Activated B cell treated with CpG ODN at 0.5 μM for 24 hours (primary cell): ENCODE measurements at regions not wholly inside any gene's neighbourhood (a gene's known extent, or its start where the extent isn't known, plus 50 kb on each side); places are given as distances from the start of the nearest gene placed in this dataset.
"Not testable (repeated sequence)": the region's sequence is repeated elsewhere in the genome, so short reads cannot be mapped to it uniquely, and the experiment has no call there.

Experiments used
- ATAC-seq: fragments of 200-7000 bp; cut with Tn5 transposase; one replicate; pipeline ENCODE4 v1.10.0; 2021; ENCODE audit warnings: low read depth, mild to moderate bottlenecking, moderate library complexity
- CTCF ChIA-PET: fragments of 350-600 bp; sonication (Branson Sonifier 250); formaldehyde crosslinking; loops from one replicate; lab custom pipeline; 2021; ENCODE audit warnings: antibody characterized with exemption; lab: Charles Lee
- POLR2A ChIA-PET: fragments of 350-600 bp; sonication (Branson Sonifier 250); formaldehyde crosslinking; loops from one replicate; lab custom pipeline; 2021; ENCODE audit warnings: antibody characterized with exemption; lab: Charles Lee
- DNase-seq: peaks from one replicate; pipeline ENCODE4 v3.0.0; 2022
- H3K27ac Mint-ChIP-seq: one replicate; pipeline ENCODE4 v1.8.0; 2020; ENCODE audit warnings: mixed read lengths
- H3K27me3 Mint-ChIP-seq: one replicate; pipeline ENCODE4 v1.8.0; 2021; ENCODE audit warnings: mixed read lengths
- H3K36me3 Mint-ChIP-seq: one replicate; pipeline ENCODE4 v1.8.0; 2021; ENCODE audit warnings: low read depth, mixed read lengths
- H3K4me1 Mint-ChIP-seq: one replicate; pipeline ENCODE4 v1.8.0; 2021; ENCODE audit warnings: mixed read lengths
- H3K4me3 Mint-ChIP-seq: one replicate; pipeline ENCODE4 v1.8.0; 2020; ENCODE audit warnings: mild to moderate bottlenecking, mixed read lengths
- H3K9me3 Mint-ChIP-seq: one replicate; pipeline ENCODE4 v1.8.0; 2020; ENCODE audit warnings: mixed read lengths
- intact Hi-C: fragments of 100-400 bp; cut with micrococcal nuclease; formaldehyde crosslinking; loops from one replicate; pipeline ENCODE4 v1.15.1; 2024
- TF ChIP-seq, protein P1 (sequence below): fragments of 200-600 bp; IDR thresholded peaks from one replicate; pipeline ENCODE4 v1.8.0; 2022; ENCODE audit warnings: antibody characterized with exemption, mild to moderate bottlenecking

- Mint-ChIP-seq H3K27me3 (peaks cover 2% of the 10 kb centered on the region), H3K9me3 (peaks cover 2% of the 10 kb centered on the region), H3K36me3 (no peaks in the 10 kb centered on the region), H3K27ac (no peak overlapping the region), H3K4me3 (no peak overlapping the region), H3K4me1 (no peaks in the 10 kb centered on the region)
- intact Hi-C loops: no loop called here
- DNase-seq (no peak), ATAC-seq (no peak)
- ChIA-PET POLR2A (no interaction called here), CTCF (no interaction called here)
- TF ChIP-seq, protein P1, sequence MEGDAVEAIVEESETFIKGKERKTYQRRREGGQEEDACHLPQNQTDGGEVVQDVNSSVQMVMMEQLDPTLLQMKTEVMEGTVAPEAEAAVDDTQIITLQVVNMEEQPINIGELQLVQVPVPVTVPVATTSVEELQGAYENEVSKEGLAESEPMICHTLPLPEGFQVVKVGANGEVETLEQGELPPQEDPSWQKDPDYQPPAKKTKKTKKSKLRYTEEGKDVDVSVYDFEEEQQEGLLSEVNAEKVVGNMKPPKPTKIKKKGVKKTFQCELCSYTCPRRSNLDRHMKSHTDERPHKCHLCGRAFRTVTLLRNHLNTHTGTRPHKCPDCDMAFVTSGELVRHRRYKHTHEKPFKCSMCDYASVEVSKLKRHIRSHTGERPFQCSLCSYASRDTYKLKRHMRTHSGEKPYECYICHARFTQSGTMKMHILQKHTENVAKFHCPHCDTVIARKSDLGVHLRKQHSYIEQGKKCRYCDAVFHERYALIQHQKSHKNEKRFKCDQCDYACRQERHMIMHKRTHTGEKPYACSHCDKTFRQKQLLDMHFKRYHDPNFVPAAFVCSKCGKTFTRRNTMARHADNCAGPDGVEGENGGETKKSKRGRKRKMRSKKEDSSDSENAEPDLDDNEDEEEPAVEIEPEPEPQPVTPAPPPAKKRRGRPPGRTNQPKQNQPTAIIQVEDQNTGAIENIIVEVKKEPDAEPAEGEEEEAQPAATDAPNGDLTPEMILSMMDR: no peak
These were observed 86.3 kb downstream of the BAMBI start for GRCh38 chr10:28763471-28764170.

- TF ChIP-seq, protein P1: no peak
- H3K4me1 Mint-ChIP-seq: no peaks in the 10 kb centered on the region
- POLR2A ChIA-PET: no interaction called here
- peaks cover 2% of the 10 kb centered on the region for H3K27me3 Mint-ChIP-seq
- intact Hi-C loops: no loop called here
- H3K4me3 Mint-ChIP-seq: no peak overlapping the region
- CTCF ChIA-PET: no interaction called here
- no peak overlapping the region for H3K27ac Mint-ChIP-seq
- peaks cover 2% of the 10 kb centered on the region for H3K9me3 Mint-ChIP-seq
- H3K36me3 Mint-ChIP-seq: no peaks in the 10 kb centered on the region
- no peak for DNase-seq
- ATAC-seq: no peak
These were observed 88.3 kb downstream of the BAMBI start for GRCh38 chr10:28765641-28766040.

DNA sequence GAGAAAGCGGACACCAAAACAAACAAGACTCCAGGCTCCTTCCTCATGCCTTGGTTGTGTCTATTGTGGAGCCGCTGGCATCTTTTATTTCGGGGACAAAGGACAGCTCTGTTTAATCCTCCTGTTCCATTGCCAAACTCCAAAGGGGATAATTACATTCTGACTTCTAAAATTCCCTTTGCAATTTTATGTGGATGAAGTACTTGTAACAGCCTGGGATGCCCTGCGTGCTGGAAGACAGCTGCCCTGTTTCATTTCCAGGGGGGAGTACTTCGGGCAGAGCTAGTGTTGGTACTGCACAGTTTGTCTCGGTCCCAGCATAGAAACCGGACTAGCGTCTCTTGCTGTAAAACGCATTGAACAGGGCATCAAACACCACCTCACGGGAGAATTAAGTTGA lies 90.9 kb downstream of the BAMBI start:
- peaks cover 2% of the 10 kb centered on the region for H3K27me3 Mint-ChIP-seq
- H3K9me3 Mint-ChIP-seq: peaks cover 2% of the 10 kb centered on the region
- intact Hi-C loops: no loop called here
- CTCF ChIA-PET: no interaction called here
- H3K4me3 Mint-ChIP-seq: no peak overlapping the region
- TF ChIP-seq, protein P1: no peak
- no peak for DNase-seq
- POLR2A ChIA-PET: no interaction called here
- no peaks in the 10 kb centered on the region for H3K36me3 Mint-ChIP-seq
- no peaks in the 10 kb centered on the region for H3K4me1 Mint-ChIP-seq
- H3K27ac Mint-ChIP-seq: no peak overlapping the region
- ATAC-seq: no peak

- CTCF ChIA-PET: no interaction called here
- Mint-ChIP-seq H3K9me3 (peaks cover 2% of the 10 kb centered on the region), H3K27me3 (peaks cover 2% of the 10 kb centered on the region), H3K4me3 (no peak overlapping the region), H3K36me3 (no peaks in the 10 kb centered on the region), H3K4me1 (no peaks in the 10 kb centered on the region), H3K27ac (no peak overlapping the region)
- DNase-seq: no peak
- TF ChIP-seq, protein P1: no peak
- intact Hi-C loops: no loop called here
- ATAC-seq: no peak
- POLR2A ChIA-PET: no interaction called here
These were observed 91.8 kb downstream of the BAMBI start for GRCh38 chr10:28769091-28769604.

DNA sequence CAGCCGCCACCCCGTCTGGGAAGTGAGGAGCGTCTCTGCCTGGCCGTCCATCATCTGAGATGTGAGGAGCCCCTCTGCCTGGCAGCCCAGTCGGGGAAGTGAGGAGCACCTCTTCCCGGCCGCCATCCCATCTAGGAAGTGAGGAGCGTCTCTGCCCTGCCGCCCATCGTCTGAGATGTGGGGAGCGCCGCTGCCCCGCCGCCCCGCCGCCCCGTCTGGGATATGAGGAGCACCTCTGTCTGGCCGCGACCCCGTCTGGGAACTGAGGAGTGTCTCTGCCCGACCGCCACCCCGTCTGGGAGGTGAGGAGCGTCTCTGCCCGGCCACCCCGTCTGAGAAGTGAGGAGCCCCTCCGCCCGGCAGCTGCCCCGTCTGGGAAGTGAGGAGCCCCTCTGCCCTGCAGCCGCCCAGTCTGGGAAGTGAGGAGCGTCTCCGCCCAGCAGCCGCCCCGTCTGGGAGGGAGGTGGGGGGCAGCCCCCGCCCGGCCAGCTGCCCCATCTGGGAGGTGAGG lies 94.3 kb downstream of the BAMBI start:
- DNase-seq, intact Hi-C loops, H3K27ac Mint-ChIP-seq, H3K9me3 Mint-ChIP-seq, H3K36me3 Mint-ChIP-seq, H3K4me3 Mint-ChIP-seq, POLR2A ChIA-PET, ATAC-seq, H3K4me1 Mint-ChIP-seq, H3K27me3 Mint-ChIP-seq, CTCF ChIA-PET: not testable (repeated sequence)
